ENCODE measurements at regions not wholly inside any gene's neighbourhood (a gene's known extent, or its start where the extent isn't known, plus 50 kb on each side); places are given as distances from the start of the nearest gene placed in this dataset.

- DNase-seq (ENCODE audit: low spot score), result no peak
- ATAC-seq, result no peak
- intact Hi-C loops (cut with DNase I), result no loop called here
Measured at GRCh38 chr4:180932370-180933001, 1310.7 kb upstream of the TENM3 start.

GRCh38 chr4:180937083-180937482 is 1306.1 kb upstream of the TENM3 start:
- no peak for ATAC-seq
- intact Hi-C loops (cut with DNase I), result no loop called here
- DNase-seq (ENCODE audit: low spot score), result no peak

GRCh38 chr4:180940680-180941079 is 1302.5 kb upstream of the TENM3 start:
- DNase-seq (ENCODE audit: low spot score) (no peak), ATAC-seq (no peak)

GRCh38 chr4:180942367-180942916 is 1300.8 kb upstream of the TENM3 start:
- no peak for DNase-seq (ENCODE audit: low spot score)
- no peak for ATAC-seq
- intact Hi-C loops (cut with DNase I), result no loop called here

More at GRCh38 chr4:180940680-180941079, 1302.5 kb upstream of the TENM3 start:
- intact Hi-C loops (cut with DNase I), result no loop called here

- intact Hi-C loops (cut with DNase I), result no loop called here
- no peak for DNase-seq (ENCODE audit: low spot score)
Measured at GRCh38 chr4:180946188-180946587, 1297.0 kb upstream of the TENM3 start.

GRCh38 chr4:180947425-180947824 is 1295.8 kb upstream of the TENM3 start:
- ATAC-seq (no peak), DNase-seq (ENCODE audit: low spot score) (no peak)
- intact Hi-C loops (cut with DNase I), result no loop called here

More at GRCh38 chr4:180946188-180946587, 1297.0 kb upstream of the TENM3 start:
- ATAC-seq, result no peak

- ATAC-seq (no peak), DNase-seq (ENCODE audit: low spot score) (no peak)
- intact Hi-C loops (cut with DNase I), result no loop called here
Measured at GRCh38 chr4:180949424-180950213, 1293.6 kb upstream of the TENM3 start.

- ATAC-seq (no peak), DNase-seq (ENCODE audit: low spot score) (no peak)
- intact Hi-C loops (cut with DNase I), result no loop called here
Measured at GRCh38 chr4:180950377-180950776, 1292.8 kb upstream of the TENM3 start.

- DNase-seq (ENCODE audit: low spot score), result no peak
- no peak for ATAC-seq
- intact Hi-C loops (cut with DNase I), result no loop called here
Measured at GRCh38 chr4:180951312-180951711, 1291.9 kb upstream of the TENM3 start.

- DNase-seq (ENCODE audit: low spot score), result no peak
- no peak for ATAC-seq
- intact Hi-C loops (cut with DNase I), result no loop called here
Measured at GRCh38 chr4:180953572-180953971, 1289.6 kb upstream of the TENM3 start.

- no peak for DNase-seq (ENCODE audit: low spot score)
- ATAC-seq, result no peak
- intact Hi-C loops (cut with DNase I), result no loop called here
Measured at GRCh38 chr4:180960743-180961401, 1282.3 kb upstream of the TENM3 start.

- ATAC-seq, result no peak
- intact Hi-C loops (cut with DNase I), result no loop called here
- DNase-seq (ENCODE audit: low spot score), result no peak
Measured at GRCh38 chr4:180962268-180962667, 1280.9 kb upstream of the TENM3 start.

- no peak for ATAC-seq
- intact Hi-C loops (cut with DNase I), result no loop called here
Measured at GRCh38 chr4:180966312-180966711, 1276.9 kb upstream of the TENM3 start.

GRCh38 chr4:180967936-180968335 is 1275.3 kb upstream of the TENM3 start:
- DNase-seq (ENCODE audit: low spot score) (no peak), ATAC-seq (no peak)
- intact Hi-C loops (cut with DNase I), result no loop called here

More at GRCh38 chr4:180966312-180966711, 1276.9 kb upstream of the TENM3 start:
- DNase-seq (ENCODE audit: low spot score), result no peak

GRCh38 chr4:180973894-180974293 is 1269.3 kb upstream of the TENM3 start:
- no peak for DNase-seq (ENCODE audit: low spot score)
- intact Hi-C loops (cut with DNase I), result no loop called here
- no peak for ATAC-seq

- ATAC-seq (no peak), DNase-seq (ENCODE audit: low spot score) (no peak)
- intact Hi-C loops (cut with DNase I), result no loop called here
Measured at GRCh38 chr4:180990931-180991330, 1252.3 kb upstream of the TENM3 start.

GRCh38 chr4:180993244-180993836 is 1249.9 kb upstream of the TENM3 start:
- ATAC-seq, result no peak
- no peak for DNase-seq (ENCODE audit: low spot score)
- intact Hi-C loops (cut with DNase I), result no loop called here

- ATAC-seq, result no peak
- intact Hi-C loops (cut with DNase I), result no loop called here
- no peak for DNase-seq (ENCODE audit: low spot score)
Measured at GRCh38 chr4:180994722-180995121, 1248.5 kb upstream of the TENM3 start.

- ATAC-seq (no peak), DNase-seq (ENCODE audit: low spot score) (no peak)
- intact Hi-C loops (cut with DNase I), result no loop called here
Measured at GRCh38 chr4:180999217-180999616, 1244.0 kb upstream of the TENM3 start.
